Right hindlimb (tissue), 1 donor: ENCODE measurements at regions not wholly inside any gene's neighbourhood (a gene's known extent, or its start where the extent isn't known, plus 50 kb on each side); places are given as distances from the start of the nearest gene placed in this dataset.

Source experiments
- DNase-seq: peaks from one replicate; pipeline ENCODE4 v3.0.0-alpha.2; 2018

- DNase-seq = no peak
Measured at GRCh38 chr6:167567142-167568033, 242.5 kb downstream of the TTLL2 start.

- DNase-seq = no peak
Measured at GRCh38 chr6:167568407-167569024, 243.6 kb downstream of the TTLL2 start.

GRCh38 chr6:167569041-167569805, 244.3 kb downstream of the TTLL2 start:
- DNase-seq = no peak

GRCh38 chr6:167569879-167570278, 245.0 kb downstream of the TTLL2 start:
- no peak for DNase-seq

GRCh38 chr6:167570460-167571400, 245.8 kb downstream of the TTLL2 start:
- no peak for DNase-seq

GRCh38 chr6:167571550-167571949, 246.7 kb downstream of the TTLL2 start:
- DNase-seq = no peak

GRCh38 chr6:167572106-167572505, 247.2 kb downstream of the TTLL2 start:
- DNase-seq = no peak

- no peak for DNase-seq
Measured at GRCh38 chr6:167572841-167573271, 248.0 kb downstream of the TTLL2 start.

- no peak for DNase-seq
Measured at GRCh38 chr6:167573461-167574215, 248.8 kb downstream of the TTLL2 start.

- no peak for DNase-seq
Measured at GRCh38 chr6:167574431-167575151, 249.7 kb downstream of the TTLL2 start.

- no peak for DNase-seq
Measured at GRCh38 chr6:167575158-167575696, 250.3 kb downstream of the TTLL2 start.

- DNase-seq = no peak
Measured at GRCh38 chr6:167576050-167576741, 250.5 kb upstream of the AFDN start.

GRCh38 chr6:167576828-167577503, 249.7 kb upstream of the AFDN start:
- no peak for DNase-seq

- no peak for DNase-seq
Measured at GRCh38 chr6:167577891-167578361, 248.8 kb upstream of the AFDN start.

GRCh38 chr6:167578371-167578901, 248.3 kb upstream of the AFDN start:
- DNase-seq = no peak

GRCh38 chr6:167579806-167580618, 246.7 kb upstream of the AFDN start:
- no peak for DNase-seq

GRCh38 chr6:167580619-167580911, 246.1 kb upstream of the AFDN start:
- no peak for DNase-seq

- DNase-seq = no peak
Measured at GRCh38 chr6:167581637-167582036, 245.1 kb upstream of the AFDN start.
